BJ (cell line): ENCODE measurements at regions not wholly inside any gene's neighbourhood (a gene's known extent, or its start where the extent isn't known, plus 50 kb on each side); places are given as distances from the start of the nearest gene placed in this dataset.

Experiments used
- CTCF ChIA-PET: fragments of 350-600 bp; formaldehyde crosslinking; extraction: SDS; loops from one replicate; lab custom pipeline; 2021; ENCODE audit warnings: antibody characterized with exemption, inconsistent platforms; lab: Yijun Ruan, JAX
- POLR2A ChIA-PET: fragments of 300-600 bp; sonication (Branson Sonifier 250); formaldehyde crosslinking; extraction: SDS; loops from one replicate; lab custom pipeline; 2021; ENCODE audit warnings: antibody characterized with exemption; lab: Charles Lee
- DNase-seq: peaks from one replicate; pipeline ENCODE4 v3.0.0-alpha.2; 2011; ENCODE audit warnings: low read depth
- H3K27me3 ChIP-seq: 2 replicates; pipeline ENCODE4 v1.6.0; 2011; ENCODE audit warnings: low read length; ENCODE audit not compliant: control insufficient read depth, insufficient read depth
- H3K36me3 ChIP-seq: 2 replicates; pipeline ENCODE4 v1.5.1; 2011; ENCODE audit warnings: low read length; ENCODE audit not compliant: control insufficient read depth, insufficient read depth
- H3K4me3 ChIP-seq: 2 replicates; pipeline ENCODE4 v1.5.1; 2011; ENCODE audit warnings: low read depth, mild to moderate bottlenecking, control low read depth, low read length
- TF ChIP-seq, protein P1 (sequence below): IDR thresholded peaks from 2 replicates; pipeline ENCODE4 v1.5.1; 2011; ENCODE audit warnings: low read depth, mild to moderate bottlenecking, control low read depth, inconsistent platforms, low read length, moderate library complexity; ENCODE audit not compliant: insufficient read depth

DNA sequence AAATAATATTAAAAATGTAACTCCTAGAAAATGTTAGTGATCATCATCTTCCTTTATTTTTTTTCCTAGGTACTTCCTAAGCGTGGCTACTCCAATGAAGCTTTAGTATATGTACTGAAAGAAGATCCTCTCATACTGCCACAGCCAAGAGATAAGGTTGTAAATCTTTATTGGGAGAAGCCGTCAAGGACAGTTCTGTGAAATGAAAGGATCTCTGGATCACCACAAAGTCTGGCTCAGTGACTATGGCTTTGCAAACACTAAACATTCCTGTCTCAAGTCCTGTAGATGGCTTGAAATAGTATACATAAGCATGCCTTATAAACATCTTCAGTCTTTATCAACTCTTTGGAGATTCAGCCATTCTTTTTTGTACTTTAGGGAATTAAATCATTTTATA lies 61.2 kb upstream of the DPH5 start:
- no peak for DNase-seq
- CTCF ChIA-PET = interaction anchor here (1.8 kb wide), 1 partner anchor 14 kb away, joined by 3 read pairs; no protein-coding TSS in a partner anchor
- H3K4me3 ChIP-seq = no peak overlapping the region
- TF ChIP-seq, protein P1, sequence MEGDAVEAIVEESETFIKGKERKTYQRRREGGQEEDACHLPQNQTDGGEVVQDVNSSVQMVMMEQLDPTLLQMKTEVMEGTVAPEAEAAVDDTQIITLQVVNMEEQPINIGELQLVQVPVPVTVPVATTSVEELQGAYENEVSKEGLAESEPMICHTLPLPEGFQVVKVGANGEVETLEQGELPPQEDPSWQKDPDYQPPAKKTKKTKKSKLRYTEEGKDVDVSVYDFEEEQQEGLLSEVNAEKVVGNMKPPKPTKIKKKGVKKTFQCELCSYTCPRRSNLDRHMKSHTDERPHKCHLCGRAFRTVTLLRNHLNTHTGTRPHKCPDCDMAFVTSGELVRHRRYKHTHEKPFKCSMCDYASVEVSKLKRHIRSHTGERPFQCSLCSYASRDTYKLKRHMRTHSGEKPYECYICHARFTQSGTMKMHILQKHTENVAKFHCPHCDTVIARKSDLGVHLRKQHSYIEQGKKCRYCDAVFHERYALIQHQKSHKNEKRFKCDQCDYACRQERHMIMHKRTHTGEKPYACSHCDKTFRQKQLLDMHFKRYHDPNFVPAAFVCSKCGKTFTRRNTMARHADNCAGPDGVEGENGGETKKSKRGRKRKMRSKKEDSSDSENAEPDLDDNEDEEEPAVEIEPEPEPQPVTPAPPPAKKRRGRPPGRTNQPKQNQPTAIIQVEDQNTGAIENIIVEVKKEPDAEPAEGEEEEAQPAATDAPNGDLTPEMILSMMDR = no peak
- POLR2A ChIA-PET = no interaction called here
- H3K36me3 ChIP-seq = no peaks in the 10 kb centered on the region
- H3K27me3 ChIP-seq = no peaks in the 10 kb centered on the region

DNA sequence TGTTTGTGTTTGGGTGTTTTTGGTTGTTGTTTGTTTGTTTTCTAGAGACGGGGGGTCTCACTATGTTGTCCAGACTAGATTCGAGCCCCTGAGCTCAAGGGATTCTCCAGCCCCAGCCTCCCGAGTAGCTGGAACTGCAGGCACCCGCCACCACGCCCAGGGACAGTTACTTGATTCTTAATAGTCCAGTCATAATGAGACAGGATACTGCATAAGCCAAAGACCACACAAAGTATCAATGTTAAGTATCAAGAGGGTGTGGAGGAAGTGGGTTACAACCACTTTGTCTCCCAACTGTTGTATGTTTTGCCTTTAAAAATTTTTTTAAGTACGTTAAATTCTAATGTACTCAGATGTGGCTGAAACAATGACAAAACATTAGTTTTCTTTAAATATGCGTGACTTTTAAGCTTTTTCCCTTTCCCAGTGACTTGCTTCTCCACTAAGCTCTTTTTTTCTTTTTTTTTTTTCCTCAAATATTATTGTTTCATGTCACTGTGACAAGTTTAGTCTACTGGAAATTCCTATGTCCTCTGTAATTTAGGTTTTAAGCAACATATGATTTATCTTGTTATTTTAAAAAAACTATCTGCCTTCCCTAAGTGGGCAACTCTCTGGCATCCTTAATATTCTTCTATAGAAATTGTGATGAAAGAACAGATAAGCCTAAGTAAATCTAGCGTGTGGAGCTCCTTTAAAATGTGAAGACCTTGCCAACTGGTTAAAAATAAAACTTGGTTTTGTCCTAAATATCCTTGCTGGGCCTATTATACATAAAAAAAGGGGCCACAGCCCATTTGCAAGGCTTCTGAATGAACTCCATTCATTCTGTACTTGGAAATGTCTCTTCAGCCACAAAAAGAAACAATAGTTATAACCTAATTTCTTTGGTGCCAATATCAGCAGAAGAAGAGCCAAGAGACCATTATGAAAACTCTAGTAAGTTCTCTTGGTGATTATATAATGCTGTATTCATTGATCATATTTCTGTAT lies 56.2 kb upstream of the DPH5 start:
- Histone ChIP-seq H3K36me3 (peaks cover 2% of the 10 kb centered on the region; the same call in 1 of the 2 replicates), H3K4me3 (no peak overlapping the region), H3K27me3 (no peaks in the 10 kb centered on the region)
- TF ChIP-seq, protein P1 = no peak
- no peak for DNase-seq
- POLR2A ChIA-PET = no interaction called here
- CTCF ChIA-PET = no interaction called here

DNA sequence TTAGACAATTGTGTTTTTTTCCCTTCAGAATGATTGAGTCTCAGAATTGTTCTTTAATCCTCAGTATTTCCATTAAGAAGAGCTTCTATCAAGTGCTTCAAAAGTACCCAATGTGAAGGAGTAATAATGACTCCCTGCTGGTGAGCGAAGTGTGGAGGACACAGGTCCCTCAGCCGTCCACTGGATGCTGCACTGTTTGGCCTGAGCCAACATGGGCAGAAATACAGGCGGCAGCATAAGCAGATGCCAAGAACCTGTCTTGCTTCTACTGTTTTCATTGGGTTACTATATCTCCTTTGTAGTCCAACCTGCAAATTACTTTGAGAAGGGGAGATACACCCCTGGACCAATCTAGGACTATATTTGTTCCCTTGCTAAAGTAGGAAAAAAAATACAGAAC lies 55.3 kb upstream of the DPH5 start:
- H3K27me3 ChIP-seq = no peaks in the 10 kb centered on the region
- no peak for DNase-seq
- ChIA-PET CTCF (no interaction called here), POLR2A (no interaction called here)
- TF ChIP-seq, protein P1 = no peak
- peaks cover 2% of the 10 kb centered on the region; the same call in 1 of the 2 replicates for H3K36me3 ChIP-seq
- H3K4me3 ChIP-seq = no peak overlapping the region

DNA sequence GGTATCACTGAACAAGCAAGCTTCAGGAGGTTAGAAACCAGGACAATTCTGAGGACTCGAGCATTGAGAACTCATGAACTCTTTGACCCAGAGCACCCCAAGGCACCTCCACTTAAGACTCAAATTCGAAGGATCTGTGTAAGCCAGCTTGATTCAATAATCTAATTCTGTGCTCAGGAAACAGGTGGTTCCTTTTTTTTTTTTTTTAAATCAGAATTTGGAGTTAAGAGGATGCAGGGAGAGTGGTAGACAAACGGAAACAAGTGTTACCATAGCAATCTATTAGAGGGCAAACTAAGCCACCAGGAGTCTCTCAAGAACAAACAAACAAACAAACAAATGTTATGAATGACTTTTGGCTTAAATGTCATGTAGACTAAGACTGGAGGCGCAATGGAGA lies 53.8 kb upstream of the DPH5 start:
- CTCF ChIA-PET = no interaction called here
- no peak overlapping the region for H3K4me3 ChIP-seq
- H3K27me3 ChIP-seq = no peaks in the 10 kb centered on the region
- H3K36me3 ChIP-seq = peaks cover 2% of the 10 kb centered on the region; the same call in 1 of the 2 replicates
- DNase-seq = no peak
- TF ChIP-seq, protein P1 = no peak
- POLR2A ChIA-PET = no interaction called here

- TF ChIP-seq, protein P1 = no peak
- CTCF ChIA-PET = no interaction called here
These were observed 52.3 kb upstream of the DPH5 start for GRCh38 chr1:101077849-101078248.

More at GRCh38 chr1:101077849-101078248, 52.3 kb upstream of the DPH5 start:
- POLR2A ChIA-PET = no interaction called here
- no peaks in the 10 kb centered on the region for H3K27me3 ChIP-seq
- H3K36me3 ChIP-seq = peaks cover 2% of the 10 kb centered on the region; the same call in 1 of the 2 replicates
- no peak overlapping the region for H3K4me3 ChIP-seq
- DNase-seq = no peak
